C4-2B (cell line): ENCODE measurements at regions not wholly inside any gene's neighbourhood (a gene's known extent, or its start where the extent isn't known, plus 50 kb on each side); places are given as distances from the start of the nearest gene placed in this dataset.
"Not testable (repeated sequence)": the region's sequence is repeated elsewhere in the genome, so short reads cannot be mapped to it uniquely, and the experiment has no call there.

Source experiments
- ZFX ChIP-seq: fragments of 450-650 bp; IDR thresholded peaks from 2 replicates; pipeline ENCODE4 v1.6.1; 2017
- TF ChIP-seq, protein P1 (sequence below): fragments of 450-650 bp; conservative IDR thresholded peaks from 2 replicates; pipeline ENCODE4 v1.5.1; 2017; ENCODE audit warnings: mild to moderate bottlenecking

DNA sequence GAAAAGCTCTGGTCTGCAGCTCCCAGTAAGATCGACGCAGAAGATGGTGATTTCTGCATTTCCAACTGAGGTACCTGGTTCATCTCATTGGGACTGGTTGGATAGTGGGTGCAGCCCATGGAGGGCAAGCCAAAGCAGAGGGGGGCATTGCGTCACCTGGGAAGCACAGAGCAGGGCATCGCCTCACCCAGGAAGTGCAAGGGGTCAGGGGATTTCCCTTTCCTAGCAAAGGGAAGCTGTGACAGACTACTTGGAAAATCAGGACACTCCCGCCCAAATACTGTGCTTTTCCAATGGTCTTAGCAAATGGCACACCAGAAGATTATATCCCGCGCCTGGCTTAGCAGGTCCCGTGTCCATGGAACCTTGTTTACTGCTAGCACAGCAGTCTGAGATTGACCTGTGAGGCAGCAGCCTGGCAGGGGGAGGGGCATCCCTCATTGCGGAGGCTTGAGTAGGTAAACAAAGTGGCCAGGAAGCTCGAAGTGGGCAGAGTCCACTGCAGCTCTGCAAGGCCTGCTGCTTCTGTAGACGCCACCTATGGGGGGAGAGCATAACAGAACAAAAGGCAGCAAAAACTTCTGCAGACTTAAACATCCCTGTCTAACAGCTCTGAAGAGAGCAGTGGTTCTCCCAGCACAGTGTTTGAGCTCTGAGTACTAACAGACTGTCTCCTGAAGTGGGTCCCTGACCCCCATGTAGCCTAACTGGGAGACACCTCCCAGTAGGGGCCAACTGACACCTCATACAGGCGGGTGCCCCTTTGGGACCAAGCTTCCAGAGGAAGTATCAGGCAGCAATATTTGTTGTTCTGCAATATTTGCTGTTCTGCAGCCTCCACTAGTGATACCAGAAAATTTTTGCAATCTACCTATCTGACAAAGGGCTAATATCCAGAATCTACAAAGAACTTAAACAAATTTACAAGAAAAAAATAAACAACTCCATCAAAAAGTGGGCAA, 871.7 kb downstream of the IGSF11 start:
- TF ChIP-seq, protein P1, sequence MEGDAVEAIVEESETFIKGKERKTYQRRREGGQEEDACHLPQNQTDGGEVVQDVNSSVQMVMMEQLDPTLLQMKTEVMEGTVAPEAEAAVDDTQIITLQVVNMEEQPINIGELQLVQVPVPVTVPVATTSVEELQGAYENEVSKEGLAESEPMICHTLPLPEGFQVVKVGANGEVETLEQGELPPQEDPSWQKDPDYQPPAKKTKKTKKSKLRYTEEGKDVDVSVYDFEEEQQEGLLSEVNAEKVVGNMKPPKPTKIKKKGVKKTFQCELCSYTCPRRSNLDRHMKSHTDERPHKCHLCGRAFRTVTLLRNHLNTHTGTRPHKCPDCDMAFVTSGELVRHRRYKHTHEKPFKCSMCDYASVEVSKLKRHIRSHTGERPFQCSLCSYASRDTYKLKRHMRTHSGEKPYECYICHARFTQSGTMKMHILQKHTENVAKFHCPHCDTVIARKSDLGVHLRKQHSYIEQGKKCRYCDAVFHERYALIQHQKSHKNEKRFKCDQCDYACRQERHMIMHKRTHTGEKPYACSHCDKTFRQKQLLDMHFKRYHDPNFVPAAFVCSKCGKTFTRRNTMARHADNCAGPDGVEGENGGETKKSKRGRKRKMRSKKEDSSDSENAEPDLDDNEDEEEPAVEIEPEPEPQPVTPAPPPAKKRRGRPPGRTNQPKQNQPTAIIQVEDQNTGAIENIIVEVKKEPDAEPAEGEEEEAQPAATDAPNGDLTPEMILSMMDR, result peak; percentile 38
- TF ChIP-seq ZFX, result not testable (repeated sequence)
